OCI-M1 (cell line): ENCODE measurements at regions not wholly inside any gene's neighbourhood (a gene's known extent, or its start where the extent isn't known, plus 50 kb on each side); places are given as distances from the start of the nearest gene placed in this dataset.
"Not testable (repeated sequence)": the region's sequence is repeated elsewhere in the genome, so short reads cannot be mapped to it uniquely, and the experiment has no call there.

Experiments
- DNase-seq: peaks from one replicate; lab custom pipeline; 2025; lab: John Stamatoyannopoulos, UW

- peak; percentile 94 for DNase-seq
Measured at GRCh38 chr15:69760890-69761568, 308.4 kb downstream of the RPLP1 start.

- DNase-seq: peak; percentile 15
Measured at GRCh38 chr15:69762373-69763148, 309.9 kb downstream of the RPLP1 start.

DNA sequence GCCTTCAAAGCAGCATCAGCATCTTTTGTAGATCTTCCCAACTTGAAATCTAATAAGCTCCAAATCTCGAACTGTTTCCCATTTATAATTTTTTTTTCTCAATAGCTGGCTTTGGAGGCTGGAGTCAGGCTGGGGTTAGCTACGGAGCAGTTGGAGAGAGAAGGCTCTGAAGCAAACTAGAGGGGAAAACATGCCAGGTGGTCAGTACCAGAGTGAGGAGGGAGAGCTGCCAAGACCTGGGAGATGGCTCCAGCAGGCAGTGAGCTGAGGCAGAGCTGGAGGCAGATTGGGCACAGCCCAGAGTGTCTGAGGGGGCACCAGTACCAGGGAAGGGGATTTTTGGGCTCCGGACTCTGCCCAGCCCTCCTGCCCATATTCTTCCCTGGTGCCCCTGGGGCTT lies 311.2 kb downstream of the RPLP1 start:
- no peak for DNase-seq

DNA sequence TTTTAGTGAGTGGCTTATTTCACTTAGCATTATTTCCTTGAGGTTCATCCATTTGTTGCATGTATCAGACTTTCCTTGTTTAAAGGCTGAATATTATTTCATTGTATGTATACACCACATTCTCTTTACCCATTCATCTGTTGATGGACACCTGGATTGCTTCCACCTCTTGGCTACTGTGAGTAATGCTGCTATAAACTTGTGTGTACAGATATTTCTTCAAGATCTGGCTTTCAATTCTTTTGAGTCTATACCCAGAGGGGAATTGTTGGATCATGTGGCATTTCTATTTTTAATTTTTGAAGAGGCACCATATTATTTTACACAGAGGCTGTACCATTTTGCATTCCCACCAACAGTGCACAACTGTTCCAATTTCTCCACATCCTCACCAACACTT lies 313.5 kb downstream of the RPLP1 start:
- no peak for DNase-seq

DNA sequence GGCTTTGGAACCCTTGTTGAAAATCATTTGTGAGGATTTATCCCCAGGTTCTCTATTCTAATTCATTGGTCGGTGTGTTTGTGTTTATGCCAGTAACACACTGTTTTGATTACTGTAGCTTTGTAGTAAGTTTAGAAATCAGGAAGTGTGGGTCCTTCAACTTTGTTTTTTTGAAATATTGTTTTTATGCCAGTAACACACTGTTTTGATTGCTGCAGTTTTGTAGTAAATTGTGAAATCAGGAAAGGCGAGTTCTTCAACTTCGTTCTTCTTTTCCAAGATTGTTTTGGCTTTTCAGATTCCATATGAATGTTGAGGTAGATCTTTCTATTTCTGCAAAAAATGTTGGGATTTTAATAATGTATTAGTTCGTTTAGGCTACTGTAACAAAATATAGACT lies 314.6 kb downstream of the RPLP1 start:
- no peak for DNase-seq

- DNase-seq: not testable (repeated sequence)
Measured at GRCh38 chr15:69769336-69769735, 316.7 kb downstream of the RPLP1 start.

DNA sequence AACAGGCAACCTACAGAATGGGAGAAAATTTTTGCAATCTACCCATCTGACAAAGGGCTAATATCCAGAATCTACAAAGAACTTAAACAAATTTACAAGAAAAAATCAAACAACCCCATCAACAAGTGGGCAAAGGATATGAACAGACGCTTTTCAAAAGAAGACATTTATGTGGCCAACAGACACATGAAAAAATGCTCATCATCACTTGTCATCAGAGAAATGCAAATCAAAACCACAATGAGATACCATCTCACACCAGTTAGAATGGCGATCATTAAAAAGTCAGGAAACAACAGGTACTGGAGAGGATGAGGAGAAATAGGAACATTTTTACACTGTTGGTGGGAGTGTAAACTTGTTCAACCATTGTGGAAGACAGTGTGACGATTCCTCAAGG lies 321.6 kb downstream of the RPLP1 start:
- not testable (repeated sequence) for DNase-seq

- not testable (repeated sequence) for DNase-seq
Measured at GRCh38 chr15:69774711-69775110, 322.1 kb downstream of the RPLP1 start.

DNA sequence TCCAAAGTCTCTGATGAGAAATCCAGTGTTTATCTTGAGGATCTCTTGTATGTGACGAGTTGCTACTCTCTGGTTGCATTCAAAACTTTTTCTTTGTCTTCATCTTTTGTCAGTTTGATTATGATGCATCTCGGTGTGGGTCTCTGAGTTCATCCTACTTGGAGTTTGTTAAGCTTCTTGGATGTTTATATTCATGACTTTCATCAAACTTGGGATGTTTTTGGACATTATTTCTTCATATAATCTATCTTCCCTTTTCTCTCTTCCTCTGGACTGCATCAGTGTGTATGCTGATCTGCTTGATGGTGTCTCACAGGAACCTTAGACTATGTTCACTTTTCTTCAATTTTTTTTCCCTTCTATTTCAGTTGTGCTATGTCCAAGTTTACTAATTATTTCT lies 320.4 kb downstream of the TLE3 start:
- DNase-seq: no peak

DNA sequence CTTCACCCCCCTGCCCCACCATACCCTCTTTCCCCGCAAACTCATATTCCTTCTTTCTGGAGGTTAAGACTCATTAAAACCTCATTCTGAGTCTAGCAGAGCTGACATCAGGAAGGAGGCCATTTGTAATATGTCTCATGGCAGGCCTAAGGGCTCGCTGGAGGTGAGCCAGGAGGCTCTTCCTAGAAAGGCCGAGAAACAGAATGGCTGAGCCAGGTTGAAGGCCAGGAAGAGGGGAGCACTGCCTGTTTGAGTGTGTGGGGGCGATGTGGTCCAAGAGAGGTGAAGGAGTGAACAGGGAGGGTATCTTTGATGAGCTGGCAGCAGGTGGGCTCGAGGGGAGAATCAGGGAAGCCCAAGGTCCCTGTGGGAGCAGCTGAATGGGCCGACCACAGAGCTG lies 317.3 kb downstream of the TLE3 start:
- DNase-seq: no peak

- no peak for DNase-seq
Measured at GRCh38 chr15:69780981-69781380, 316.7 kb downstream of the TLE3 start.

DNA sequence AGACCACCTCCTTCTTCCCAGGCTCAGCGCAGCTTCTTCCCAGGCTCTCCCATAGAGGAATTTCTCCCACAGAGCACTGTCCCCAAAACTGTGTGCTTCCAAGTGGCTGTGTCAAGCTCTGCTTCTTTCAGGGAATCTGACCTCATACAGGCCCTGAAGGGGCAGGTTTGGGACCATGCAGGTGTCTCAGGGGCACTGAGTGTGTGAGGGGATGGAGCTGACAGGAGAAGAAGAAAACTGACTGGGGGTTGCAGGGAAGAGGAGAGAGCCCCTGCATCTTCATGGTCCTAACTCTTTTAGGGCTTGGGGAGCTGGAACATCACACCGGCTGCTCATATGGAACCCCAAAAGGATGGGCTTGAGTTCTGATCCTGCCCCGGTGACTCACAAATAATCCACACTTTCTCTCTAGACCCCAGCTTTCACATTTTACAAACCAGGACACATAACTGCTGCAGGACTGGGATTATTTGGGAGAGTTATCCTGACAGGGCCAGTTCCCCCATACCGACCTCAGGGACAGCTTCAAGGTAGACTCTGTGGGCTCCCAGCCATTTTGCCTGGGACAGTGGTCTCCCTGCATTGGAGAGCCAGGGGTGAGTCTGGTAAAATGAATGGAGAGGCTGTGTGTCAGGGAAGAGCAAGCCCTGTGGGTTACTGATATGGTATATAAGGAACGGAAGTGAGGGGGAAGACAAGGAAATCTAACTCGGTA lies 316.1 kb downstream of the TLE3 start:
- DNase-seq: peak; percentile 14

- no peak for DNase-seq
Measured at GRCh38 chr15:69782139-69782658, 315.5 kb downstream of the TLE3 start.

DNA sequence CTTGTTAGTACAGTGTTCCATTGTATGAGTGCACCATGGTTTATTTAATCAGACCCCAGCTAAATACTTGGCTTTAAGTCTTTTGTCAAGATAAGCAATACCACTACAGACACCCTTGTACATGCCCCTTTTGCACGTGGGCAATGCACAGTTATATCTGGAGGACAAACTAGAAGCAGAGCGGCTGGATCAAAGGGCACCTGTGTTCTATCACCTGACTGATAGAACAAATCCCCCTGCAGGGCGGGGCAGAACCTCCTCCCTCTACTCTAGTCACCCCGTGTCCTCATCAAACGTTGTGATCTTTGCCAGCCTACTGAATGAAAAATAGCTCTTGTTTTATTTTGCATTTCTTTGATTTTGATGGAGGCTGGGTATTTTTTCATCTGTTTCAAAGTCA lies 314.9 kb downstream of the TLE3 start:
- DNase-seq: no peak

DNA sequence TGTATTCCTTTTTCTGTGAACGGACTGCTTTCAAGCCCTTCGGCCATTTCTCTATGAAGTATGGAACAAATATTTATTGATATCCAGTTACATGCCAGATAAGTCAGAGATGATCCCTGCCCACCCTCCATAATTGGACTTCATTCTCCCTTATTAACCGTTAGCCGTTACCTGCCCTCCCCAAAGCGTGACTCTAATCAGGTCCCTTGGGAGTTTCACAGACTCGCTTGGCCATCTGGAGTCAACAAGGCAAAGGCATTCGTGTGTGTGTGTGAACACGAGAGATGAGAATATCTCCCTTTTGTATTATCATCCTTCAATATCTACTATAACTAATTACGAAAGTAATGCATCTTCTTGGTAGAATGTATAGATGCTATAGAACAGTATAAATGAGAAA lies 314.5 kb downstream of the TLE3 start:
- no peak for DNase-seq

DNA sequence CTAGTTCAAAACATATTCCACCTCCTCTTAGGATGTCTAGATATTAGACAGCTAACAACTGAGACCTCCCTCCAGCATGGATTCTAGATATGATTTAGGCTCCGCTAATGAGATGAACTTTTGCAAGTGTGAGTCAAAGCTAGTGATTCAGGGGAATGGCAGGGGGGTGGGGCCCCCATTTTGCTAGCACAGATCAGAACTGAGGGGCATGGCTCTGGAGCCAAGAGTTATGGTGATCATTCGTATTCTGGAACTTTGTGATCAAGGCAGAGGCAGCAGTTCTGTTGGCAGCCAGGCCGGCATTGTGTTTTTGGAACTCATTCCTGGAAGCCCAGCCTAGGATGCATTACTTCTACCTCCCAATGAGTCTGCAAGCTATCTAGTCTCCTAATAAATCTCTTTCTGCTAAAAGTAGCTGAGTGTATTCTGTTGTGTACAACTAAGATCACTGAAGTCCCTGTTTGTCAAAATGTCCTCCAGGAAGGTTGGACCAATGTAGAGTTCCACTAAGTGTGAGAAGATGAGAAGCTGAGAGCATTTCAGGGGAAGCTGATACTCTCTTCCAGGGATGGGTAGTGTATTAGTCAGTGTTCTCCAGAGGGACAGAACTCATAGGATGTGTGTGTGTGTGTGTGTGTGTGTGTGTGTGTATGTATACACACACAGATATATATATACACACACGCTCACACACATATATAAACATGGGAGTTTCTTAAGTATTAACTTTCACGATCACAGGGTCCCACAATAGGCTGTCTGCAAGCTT lies 312.7 kb downstream of the TLE3 start:
- no peak for DNase-seq

DNA sequence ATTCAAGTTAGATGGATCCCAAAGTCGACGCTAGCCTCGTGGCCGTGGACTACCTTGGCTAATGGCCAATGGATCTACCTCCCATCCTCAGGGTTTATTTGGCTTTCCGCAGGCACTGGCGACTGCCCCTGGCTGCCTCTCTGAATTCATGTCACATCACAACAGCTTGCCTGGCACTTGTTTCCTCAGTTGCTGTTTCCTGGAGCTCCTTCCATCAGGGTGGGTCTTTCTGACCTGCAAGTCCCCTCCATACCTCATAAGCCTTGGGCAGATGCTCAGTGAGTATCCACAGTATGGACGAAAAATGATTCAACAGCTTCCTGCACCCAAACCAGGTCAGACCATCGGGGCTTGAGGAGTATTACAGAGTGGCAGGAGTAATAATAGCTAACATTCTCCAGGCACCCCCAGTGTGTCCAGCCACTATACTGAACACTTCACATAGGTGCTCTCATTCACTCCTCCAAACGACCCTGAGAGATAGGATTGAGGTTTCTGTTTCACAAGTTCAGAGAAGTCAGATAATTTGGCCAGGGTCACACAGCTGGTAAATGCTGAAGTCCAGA lies 311.5 kb downstream of the TLE3 start:
- DNase-seq: no peak

DNA sequence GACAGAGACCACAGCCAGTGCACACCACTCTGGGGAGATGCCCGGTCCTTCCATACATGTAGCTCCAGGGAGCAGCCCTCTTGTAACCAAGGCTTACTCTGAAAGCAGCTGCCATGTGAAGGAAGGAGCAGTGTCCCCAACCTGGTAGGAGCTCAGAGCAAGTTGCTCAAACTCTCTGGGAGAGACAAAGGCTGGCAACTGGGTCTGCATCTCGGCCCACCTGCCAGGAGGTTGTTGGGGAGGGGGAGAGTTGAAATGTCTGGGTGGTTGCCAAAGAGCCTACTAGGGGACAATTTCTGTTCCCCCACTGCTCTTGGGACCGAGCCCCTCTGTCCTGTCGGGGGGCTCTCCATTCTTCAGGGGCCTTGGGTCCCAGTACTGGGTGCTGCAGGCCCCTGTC lies 309.9 kb downstream of the TLE3 start:
- no peak for DNase-seq

DNA sequence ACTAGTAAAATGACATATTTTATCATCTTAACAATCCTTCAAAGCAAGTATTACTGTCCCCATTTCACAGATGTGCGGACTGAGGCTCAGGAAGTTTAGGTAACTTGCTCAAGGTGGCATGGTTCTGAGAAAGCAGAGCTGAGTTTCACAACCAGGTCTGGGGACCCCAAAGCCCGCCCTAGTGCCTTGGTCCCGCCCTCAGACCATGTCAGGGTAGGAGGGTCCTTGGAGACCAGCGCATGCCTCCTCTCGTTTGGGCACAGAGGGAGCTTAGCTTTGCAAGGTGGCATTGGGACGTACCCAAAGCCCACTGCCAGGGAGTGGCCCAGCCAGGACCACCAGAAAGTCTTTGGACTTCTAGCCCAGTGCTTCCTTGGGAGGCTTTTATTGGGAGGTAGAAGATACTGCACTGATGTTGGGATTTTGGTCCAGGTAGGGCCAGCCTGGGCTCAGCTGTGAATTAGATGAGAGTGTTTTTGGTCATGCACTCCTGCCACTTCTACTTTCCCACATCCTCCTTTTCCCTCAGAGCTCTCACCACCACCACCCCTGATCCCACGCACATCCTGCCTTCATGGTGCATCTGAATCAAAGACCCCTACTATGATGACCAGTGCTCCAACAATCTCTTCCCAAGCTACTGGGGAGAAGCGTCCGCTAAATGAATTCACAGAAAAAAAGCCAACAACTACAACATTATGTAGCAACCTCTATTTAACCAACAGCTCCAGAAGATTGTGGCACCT lies 307.9 kb downstream of the TLE3 start:
- no peak for DNase-seq

DNA sequence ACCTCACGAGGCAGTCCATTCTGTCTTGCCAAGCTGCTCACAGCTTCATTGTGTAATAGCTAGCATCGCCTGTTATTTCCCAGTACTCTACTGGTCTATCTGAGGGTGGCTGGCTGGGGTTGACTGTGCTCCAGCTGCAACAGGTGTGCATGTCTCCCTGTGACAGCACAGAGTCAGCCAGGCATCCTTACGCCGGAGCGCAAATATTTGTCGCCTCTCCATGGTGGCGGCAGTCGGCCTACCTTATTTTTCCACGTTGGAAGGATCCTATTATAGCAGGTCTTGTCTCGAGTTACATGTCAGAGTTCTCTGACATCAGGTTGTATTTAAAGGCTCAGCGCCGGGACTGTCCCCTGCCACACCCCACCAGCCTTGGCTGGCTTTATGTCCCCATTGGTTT lies 307.1 kb downstream of the TLE3 start:
- no peak for DNase-seq

GRCh38 chr15:69792823-69793222 lies 304.9 kb downstream of the TLE3 start:
- DNase-seq: no peak
